Stimulated activated CD8-positive, alpha-beta memory T cell treated with anti-CD3 and anti-CD28 coated beads, Interleukin-7, amount 100 ng/mL, for 4 hours (primary cell): ENCODE measurements at regions not wholly inside any gene's neighbourhood (a gene's known extent, or its start where the extent isn't known, plus 50 kb on each side); places are given as distances from the start of the nearest gene placed in this dataset.

Experiments
- DNase-seq, 2 donors: peaks; one replicate each; pipeline ENCODE4 v3.0.0-alpha.2; 2020; ENCODE audit warnings: low read depth in 2 of 2

DNA sequence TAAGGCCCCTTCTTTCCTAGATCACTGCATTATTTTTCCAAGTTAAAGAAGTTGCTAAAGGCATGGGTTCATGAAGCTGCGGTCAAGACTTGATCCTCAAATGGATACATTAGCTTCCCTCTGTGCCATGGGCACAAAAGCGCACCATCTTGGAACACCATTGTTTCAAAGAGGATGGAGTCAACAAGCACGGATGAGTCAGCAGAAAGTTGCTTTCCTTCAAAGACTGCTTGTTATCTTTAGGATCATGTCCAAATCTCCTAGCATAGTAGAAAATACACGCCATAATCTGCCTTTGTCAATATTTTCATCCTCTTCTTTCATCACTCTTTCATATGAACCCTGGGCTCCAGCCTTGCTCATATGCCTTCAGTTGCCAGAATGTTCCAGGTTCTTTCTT is 226.8 kb upstream of the GATB start:
- DNase-seq: no peak

DNA sequence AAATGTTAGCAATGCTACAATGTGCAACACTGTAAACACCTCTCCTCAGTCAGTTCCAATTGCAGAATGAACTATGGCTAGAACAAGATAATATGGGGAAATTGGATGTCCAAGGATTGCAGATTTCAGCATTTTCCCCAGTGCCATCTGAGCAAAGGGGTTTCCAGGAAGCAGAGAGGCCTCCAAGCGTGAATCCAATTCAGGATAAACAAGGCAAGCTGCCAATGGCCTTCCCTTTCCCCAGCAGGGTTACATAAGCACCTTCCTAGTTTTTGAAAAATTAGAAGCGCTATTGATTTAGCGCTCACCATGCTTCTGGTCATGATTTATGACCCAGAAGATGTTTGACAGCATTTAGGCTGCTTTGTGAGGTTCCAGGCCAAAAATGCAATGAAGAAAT is 223.0 kb upstream of the GATB start:
- no peak for DNase-seq

DNA sequence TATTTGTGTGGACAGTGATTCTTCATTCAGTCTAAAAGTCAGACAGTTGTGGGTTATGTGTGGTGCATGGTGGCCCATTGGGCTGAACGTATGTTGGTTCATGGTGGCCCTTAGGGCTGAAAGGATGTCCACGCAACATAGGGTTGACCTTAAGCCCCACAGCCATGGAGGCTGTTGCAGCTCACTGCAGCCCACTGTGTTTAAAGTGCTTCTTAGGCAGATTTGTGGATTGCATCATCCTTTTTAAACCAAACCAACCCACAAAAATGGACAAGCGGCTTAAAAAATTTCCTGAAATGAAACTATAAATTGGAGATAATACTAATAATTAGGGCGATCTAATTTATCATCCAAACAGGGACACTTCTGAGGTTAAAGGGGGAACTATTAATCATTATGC is 219.0 kb upstream of the GATB start:
- DNase-seq: no peak

DNA sequence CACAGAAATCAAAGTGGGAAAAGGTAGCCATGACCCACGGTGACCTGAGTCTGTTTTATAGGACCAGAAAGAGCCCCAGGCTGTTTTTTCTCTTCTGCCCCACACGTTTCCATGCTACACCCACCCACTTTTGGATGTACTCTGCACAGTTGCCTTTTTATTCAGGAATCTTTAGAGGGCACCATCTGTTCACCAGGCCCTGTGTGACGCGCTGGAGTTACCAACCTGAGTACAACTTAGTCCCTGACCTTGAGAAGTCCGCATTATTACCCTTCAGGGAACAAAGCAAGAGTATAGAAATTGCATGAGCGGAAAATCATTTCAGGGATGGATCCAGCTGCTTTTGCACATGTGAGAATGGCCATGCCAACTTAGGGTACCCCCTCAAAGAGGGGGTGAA is 207.8 kb upstream of the GATB start:
- no peak for DNase-seq

DNA sequence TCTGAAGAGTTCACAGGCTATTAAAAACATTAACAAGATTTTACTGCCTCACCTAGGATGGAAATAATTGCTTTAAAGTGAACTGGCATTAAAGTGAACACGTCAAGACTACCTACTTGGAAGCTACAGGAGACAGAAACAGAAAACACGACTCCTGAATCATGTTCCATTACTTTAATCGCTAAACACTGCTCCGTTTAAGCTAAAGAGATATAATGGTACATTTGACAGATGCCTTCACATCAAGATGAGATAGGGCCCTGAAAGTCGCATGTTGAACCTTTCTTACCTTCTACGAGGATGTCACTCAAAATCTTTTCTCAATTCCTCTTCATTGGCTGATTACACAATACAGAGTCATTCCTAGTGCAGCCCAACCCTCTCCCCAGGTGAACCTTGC is 206.3 kb upstream of the GATB start:
- no peak for DNase-seq

DNA sequence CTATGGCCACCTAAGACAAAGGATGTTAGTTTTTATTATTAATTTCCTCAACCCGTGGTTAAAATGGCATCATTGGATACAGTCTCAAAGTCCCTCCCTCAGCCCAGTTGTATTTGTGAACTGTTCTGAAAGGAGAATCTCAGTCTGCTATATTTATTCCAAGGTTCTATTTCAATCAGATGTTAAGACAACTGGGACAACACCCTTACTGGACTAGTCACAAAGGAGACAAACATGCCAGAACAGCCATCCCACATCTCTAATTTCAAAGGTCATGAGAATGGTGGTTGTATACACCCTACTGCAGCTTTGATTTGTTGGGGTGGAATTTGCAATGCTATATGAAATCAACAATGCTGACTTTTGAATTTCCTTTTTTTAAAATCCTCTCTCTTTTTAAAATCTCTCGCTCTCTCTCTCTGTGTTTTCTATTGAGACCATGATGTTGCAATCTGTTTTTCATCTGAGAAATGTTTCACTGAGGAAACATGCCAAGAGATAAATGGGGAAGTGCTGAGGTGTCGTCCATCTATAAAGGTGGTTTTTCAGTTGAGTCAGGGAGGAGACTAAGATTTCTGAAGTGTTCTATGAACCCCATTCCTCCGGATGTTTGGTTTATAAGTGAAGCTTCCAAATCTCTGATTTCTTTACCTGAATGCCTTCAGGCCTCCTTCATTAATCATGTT is 201.5 kb upstream of the GATB start:
- DNase-seq: no peak

DNA sequence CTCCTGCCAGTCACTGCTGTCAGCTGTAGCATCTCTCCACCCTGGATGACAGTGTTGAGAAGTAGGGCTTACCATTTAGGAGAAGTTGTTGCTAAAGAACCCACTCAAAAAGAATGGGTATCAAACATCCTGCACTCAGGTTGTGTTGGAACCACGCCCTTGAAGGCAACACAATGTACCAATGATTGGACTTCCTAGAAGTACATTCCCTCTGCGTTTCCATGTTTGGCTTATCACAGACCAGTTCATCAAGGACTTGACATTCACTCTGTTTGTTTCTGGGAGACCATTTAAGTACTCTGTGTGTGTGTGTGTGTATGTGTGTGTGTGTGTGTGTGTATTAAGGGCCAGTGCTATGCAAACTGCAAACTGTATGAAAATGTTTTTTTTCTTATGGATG is 200.6 kb upstream of the GATB start:
- DNase-seq: no peak

DNA sequence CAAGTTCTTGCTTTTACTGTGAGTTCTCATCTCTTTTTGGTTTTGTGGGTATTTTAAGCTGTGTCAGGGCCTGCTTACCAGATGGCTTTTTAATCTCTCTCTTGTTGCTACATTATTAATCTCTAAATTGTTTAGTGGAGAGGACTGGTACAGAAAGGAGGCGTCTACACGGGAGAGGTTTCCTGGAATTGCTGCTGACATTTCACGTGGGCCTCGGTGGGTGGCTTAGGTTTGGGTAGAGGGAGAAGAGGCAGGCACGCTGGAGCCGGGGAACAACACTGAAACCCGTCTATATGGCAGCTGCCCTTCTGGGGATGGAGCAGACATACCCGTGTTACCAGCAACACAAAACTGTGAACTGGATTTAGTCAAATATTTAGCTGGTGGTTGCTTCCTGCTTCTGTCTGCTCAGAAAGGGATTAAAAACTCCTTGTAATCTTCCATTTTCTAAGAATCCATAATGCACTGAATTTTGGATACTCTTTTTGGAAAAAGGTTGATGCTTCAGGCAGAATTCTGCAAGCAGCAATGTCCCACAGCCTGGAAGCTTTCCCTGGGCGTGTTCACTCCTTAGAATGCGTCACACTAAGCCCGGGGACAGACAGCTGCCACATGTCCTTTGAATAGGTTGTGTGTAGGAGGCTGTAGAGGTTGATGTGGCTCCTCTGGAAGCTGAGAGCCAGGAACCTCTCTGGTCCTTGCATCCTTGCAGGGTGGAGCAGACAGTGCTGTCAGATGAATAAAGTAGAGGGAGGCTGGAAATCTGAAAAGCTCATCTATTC is 199.8 kb upstream of the GATB start:
- DNase-seq: no peak

DNA sequence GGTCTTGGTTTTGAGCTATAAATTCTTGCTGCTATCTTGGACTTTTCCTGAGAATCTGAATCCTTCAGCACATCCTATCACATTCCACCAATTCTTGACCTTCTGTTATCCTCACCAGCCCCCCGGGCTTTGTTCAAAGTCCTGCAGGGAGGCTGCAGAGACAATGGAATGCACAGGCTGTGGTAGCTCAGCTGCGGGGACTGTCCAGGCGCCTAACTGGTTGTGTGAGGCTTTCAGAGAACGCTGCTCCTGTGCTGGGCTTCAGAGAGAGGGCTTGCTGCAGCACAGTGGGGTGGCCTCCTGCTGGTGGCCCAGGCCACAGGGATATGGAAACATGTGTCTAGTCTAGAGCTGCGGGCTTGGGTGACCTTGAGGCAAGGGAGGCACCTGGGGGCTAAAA is 196.3 kb upstream of the GATB start:
- DNase-seq: no peak

DNA sequence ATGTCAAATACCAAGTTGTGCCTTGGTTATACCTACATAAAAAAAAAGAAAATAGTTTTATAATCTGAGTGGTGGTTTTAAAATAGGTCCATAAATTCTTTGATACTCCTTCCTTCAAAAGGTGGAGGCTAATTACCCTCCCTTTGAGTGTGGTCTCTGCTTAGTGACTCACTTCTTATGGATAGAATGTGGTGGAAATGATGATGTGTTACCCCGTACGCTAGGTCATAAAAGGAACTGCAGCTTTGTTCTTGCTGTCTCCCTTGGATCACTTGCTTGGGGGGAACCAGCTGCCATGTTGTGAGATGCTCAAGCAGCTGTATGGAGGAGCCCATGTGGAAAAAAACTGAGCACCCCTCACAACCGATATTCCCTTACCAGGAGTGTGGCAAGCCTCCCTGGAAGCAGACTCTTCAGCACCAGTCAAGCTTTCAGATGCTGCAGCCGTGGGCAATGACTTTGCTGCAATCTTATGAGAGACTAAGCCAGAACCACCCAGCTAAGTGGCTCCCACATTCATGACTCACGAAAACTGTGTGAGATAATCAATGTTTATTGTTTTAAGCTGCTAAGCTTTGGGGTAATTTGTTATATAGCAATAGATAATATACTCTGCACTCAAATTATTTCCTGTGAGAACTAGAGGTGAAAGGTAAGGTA is 195.0 kb upstream of the GATB start:
- no peak for DNase-seq

DNA sequence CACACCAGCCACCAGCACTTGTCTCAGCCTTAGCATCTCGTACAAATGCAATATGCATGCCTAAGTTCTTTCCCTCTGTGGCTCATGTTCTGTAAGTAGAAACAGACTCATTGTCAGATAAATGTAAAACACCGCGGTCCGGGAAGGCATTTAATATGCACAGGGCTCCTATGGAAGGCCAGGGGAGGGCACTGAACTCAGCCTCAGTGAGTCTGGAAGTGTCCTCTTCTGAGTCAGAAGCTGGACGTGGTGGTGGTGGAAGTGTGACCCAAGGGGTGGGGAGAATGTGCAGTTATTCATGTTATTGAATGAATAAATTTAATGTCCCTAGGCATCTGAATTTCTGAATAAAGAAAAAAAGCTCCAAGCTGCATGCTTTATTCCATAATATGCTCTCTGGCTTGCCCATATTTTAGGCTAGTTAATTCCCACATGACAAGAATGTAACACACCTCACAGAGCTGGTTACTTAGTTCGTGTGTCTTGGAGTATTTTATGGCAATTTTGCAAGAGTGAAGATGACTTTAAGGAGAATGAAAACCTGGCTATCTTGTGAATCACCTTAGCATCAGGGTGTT is 193.1 kb upstream of the GATB start:
- DNase-seq: no peak

DNA sequence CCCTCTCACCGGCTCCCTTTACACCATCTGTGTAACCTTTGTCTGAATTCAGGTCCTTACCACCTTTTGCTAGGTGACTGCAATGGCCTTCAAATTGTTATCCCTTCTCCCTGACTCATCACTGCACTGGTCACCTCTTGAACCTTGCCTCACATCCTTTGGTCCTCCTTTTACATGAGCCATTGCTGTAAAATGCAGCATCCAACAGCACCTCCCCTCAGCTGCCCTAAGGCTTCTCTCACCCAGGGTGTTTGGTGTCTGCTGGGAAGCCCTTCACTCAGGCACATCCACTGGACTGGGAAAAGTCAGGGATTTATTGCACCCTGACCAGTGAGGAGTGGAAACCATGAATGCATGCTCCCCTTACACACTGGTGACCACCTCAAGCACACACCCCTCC is 192.5 kb upstream of the GATB start:
- no peak for DNase-seq

DNA sequence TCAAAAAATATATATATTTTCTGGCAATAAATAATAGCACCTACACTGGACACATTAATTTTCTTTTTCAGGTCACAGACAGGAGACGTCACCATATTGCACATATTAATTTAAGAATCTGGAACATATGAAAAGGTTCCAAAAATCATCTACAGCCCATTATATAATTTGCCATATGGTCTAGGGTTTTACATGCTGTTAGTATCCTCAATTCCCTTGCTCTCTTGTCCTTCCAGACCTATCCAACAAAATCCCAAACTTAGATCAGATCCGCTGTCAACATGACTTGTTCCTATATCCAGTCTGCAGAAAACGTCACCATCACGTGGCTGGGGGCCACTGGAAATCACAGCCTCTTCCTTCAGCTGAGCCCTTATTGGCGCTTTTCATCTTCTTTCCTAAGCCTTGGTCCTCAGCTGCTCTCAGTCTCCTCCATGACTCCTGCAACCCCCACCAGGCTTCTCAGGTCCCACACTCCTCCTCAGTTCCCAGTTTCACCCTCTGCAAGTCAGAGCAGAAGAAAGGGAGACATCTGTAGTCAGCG is 192.0 kb upstream of the GATB start:
- no peak for DNase-seq

DNA sequence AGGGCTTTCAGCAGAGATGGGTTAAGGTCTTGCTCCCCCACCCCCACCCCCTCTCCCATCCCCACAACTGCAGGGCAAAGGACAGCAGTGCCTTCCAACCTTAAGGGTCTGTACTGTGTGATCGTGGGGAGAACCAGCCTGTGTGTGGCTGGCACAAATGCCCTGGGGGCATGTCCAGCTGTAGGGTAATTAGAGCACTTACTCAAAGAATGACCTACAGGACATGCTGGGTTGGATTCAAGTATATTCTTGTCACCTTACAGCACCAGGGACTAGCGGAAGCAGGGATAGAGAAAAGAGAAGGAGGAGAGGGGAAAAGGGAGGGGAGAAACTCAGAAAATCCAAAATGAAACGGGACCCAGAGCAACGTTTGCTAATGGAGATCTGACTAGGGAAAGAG is 191.3 kb upstream of the GATB start:
- no peak for DNase-seq

DNA sequence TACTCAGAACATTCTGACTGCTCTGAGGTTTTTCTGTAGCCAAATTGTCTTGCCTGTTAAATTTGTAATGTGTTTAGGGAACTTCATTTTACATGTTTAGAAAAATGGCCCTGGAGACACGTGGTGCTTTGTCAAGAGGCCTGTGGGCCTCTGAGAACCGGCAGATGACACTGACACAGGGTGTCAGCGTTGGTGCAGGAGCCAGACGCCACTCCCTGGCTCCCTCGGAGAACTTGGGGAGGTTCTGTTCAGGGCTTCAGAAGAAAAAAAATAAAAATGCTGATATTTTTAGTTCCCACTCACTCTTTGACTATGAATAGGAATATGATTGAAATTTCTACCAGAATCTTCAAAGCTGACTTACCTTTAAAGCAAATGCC is 190.9 kb upstream of the GATB start:
- no peak for DNase-seq

DNA sequence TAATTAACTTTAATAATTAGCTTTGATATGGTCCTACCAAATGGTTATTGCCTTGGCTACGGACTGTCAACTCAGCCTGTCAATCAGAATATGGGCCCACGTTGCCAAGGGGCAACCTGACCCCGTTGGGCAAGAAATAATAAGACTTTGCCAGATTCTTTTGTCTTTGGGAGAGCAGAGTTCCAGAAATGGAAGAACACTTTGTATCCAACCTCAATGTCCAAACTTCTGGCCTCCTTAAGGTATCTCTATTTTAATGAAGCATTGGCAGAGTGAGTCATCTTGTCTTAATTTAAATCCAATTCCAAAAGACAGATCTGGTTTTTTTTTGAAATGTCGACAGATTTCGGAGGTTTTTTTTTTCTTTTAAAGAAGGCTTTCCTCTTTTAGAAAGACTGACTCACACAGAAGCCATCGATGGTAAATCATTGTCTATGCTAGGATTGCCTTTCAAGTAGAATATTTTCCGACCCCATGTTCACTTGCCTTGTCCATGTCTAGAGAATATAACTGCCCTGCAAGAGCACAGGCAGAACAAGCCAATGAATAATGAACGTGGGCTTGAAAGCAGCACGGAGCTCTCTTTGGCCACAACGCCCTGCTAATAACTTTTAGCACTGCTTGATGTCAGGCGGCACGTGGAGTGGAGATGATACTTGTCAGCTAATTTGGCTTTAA is 190.3 kb upstream of the GATB start:
- DNase-seq: no peak

DNA sequence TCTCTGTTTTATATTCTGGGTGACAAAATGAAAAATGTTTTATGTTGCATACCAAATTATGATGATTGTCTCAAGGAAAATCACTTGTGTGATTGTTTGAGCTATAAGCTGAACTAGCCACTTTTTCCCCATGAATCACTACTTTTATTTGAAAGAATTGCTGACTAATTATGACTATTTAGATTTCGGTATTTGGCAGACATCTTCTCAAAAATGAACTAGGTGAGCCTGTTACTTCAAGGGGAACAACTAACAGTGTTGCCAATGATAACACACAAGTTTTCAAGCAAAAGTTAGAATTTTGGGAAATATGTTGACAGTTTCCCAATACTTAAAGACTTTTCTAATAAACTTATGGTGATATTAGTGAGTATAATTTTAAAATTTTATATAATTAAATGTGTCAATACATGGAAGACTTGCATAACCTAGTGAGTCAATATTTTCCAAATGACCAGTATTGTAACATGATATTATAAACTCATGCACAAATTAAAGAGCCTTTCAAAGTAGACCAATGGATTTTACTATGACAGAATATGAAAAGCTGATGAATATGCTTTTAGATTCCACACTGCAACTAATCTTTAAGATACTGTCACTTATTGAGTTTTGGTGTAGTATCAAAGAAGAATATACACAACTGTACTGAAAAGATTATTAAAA is 187.7 kb upstream of the GATB start:
- DNase-seq: no peak

DNA sequence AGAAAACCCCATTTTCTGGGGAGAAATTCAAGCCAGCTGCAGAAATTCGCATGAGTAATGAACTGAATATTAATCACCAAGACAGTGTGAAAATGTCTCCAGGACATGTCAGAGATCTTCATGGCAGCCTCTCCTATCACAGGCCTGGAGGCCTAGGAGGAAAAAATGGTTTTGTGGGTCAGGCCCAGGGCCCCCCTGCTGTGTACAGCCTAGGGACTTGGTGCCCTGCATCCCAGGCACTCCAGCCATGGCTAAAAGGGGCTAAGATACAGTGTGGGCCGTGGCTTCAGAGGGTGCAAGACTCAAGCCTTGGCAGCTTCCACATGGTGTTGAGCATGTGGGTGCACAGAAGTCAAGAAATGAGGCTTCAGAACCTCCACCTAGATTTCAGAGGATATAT is 185.9 kb upstream of the GATB start:
- no peak for DNase-seq

DNA sequence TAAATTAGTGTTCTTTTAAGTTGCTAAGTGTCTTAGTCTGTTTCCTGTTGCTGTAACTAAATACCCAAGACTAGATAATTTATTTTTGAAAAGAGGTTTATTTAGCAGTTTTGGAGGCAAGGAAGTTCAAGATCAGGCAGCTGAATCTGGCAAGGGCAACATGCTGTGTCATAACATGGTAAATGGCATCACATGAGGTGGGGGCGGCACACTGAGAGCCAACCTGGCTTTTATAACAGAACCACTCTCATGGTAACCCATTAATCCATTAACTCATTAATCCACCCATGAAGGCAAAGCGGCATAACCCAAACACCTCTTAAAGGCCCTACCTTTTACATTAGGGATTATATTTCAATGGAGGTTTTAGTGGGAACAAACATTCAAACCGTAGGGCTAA is 182.2 kb upstream of the GATB start:
- DNase-seq: no peak

DNA sequence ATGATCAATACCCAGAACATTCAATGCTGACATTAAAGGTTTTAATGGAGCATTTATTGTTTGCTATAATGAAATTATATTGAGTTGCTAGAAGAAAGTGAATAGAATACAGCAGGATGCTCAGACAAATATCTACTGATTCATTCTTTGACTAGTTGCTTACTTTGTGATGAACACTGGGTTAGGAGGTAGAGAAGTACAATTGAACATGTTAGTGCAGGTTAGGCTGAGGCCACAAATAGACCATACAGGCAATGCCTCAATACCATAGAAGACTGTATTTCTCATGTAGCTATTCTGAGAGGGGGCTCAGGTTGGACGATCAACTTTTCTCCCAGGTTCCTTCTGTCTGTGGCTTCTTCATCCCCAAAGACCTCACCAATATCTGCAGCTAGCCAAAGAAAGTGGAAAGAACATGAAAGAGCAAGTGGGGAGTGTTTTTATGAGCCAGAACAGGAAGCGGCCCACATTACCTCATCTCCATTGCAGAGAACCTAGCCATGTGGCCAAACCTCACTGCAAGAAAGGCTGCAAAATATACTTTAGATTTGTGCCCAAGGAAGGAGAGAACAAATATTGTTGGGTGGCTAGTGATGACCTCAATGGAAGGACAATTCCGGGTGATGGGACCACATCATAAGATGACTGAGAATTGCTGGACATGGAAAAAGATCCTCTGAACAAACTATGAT is 180.3 kb upstream of the GATB start:
- no peak for DNase-seq

DNA sequence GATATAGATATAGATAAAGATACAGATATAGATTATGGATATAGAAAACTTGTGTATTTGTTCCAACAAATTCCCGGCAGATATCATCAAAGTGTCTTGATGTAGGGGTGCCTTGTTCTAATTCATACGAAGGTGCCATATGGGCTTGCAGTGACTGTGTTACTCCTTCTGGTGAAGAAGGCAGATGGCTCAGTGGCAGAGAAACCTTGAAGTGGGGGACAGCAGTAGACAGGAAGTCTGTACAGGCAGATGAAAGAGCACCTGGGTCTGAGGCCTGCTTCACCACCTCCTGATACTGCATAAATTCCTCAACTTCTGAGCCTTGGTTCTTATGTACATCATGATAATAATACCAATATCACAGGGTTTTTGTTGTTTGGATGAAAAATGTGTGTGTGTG is 179.5 kb upstream of the GATB start:
- no peak for DNase-seq
